NCI-H2107 (cell line): ENCODE measurements at regions not wholly inside any gene's neighbourhood (a gene's known extent, or its start where the extent isn't known, plus 50 kb on each side); places are given as distances from the start of the nearest gene placed in this dataset.
"Not testable (repeated sequence)": the region's sequence is repeated elsewhere in the genome, so short reads cannot be mapped to it uniquely, and the experiment has no call there.

Source experiments
- DNase-seq: peaks from one replicate; lab custom pipeline; 2025; lab: John Stamatoyannopoulos, UW

DNA sequence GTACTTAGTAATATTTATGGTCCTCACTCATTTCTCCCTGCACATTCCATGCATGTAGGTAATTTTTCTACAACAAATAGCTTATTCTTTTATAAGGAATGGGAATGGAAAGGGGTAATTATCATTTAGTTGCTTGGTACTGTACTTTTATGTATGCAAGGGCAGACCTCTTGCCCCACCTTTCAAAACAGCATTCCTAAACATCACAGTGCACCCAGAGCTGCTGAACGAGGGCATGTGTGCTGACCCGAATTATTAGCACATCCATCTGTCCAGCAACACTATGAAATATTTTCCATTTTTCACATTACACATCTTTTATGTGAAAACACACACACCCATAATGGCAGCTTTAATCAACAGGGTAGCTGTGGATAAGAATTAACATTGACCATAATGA is 228.6 kb upstream of the ARRDC3 start:
- no peak for DNase-seq

DNA sequence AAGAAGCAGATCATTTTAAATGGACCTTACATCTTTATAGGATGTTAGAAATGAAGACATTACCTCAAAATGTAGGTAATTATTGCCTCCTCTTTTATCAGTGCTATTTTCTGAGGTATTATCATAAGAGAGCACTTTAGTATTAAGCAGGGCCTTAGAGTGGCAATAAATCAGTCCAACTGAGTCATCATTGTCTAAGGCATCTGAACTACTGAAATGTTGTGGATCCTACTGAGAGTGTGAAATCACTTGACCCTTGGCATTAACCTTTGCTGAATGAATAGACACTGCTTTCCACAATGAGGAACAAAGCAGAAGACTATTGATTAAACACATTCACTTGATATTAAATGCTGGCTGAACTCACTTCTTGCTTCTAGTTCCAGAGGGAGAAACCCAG is 224.6 kb upstream of the ARRDC3 start:
- DNase-seq = no peak

DNA sequence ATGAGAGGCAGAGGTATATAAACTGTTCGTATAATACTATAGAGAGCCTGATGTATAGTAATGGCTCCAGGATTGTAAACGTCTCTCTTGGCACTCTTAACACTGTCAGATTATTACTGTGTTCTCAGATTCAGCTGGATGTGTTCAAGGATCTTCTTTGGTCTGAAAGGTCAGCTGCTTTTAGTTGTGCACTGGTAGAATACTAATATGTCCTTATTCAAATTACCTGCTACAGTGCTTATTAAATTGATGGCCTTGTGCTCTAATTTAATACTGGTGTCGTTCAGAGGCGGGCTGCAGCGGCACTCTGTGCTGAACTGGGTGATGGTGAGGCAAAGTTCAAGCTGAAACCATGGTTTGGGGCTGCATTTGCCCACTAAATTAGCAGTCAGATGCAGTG is 216.7 kb upstream of the ARRDC3 start:
- DNase-seq = no peak

DNA sequence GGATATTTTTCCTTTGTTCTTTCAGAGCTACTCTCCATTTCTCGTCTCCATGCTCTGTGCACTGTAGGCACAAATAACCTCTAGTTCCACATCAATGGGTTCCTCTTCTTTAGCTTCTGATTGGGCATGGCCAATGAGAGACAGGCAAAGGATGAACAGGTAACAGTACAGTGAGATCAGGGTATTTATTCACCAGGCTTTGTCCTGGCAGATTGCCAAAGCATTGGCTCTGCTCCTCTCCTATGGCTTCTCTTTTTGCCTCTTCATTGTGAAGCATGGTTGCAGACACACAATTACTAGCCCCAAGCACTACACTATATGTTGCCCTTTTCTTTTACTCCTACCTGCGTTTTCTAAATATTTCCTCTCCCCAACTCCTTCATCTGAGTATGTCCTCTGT is 215.1 kb upstream of the ARRDC3 start:
- DNase-seq = no peak

DNA sequence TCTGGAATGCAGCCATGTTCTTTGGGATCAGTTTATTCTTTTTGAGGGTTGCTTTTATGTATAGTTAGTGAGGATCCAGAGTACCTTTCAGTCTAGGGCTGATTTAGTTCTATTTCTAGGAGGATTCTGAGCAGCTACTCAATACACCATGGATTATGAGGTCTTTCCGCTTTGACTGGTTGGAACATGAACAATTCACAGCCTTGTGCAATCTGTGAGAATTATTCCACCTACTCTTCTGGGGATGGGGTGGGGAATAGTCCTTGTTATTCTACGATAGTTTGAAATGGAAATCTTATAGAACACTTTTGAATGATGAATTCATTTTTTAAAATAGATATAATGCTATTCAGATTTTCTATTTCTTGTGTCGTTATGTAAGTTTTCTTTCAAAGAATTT is 212.3 kb upstream of the ARRDC3 start:
- no peak for DNase-seq

DNA sequence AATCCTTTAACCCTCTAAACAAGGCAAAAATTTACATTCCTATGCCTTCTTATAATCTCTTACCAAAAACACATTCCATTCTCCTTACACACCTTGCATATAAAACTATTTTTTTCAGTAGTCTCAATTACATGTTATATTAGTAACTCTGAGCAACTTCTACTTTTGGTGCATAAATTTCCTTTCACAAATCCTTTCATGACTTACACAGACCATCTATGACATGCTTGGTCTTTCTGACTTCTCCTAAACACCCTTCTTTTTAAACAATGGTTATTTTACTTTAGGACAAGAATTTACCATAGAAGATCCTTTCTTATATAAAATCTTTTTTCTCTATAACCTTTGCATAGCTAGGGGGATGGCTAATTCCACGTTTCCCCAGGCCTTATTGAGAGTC is 208.0 kb upstream of the ARRDC3 start:
- DNase-seq = no peak

DNA sequence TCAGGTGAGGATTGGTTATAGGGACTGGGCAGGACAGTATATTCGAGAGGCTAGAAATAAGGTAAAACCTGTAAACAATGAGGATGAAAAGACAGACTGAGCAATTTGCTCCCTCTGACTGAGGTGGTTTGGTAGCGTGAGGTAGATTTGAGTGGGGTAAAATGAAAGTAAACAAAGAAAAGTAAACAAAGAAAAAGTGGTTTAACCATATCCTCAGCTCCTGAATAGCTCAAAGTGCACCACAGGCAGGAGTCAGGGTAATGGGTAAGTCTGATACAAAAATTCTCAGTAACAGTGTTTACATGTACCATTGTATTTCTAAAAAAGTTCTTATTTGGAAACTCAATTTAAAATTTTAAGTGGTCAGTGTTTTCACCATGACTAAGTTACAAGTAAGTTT is 203.1 kb upstream of the ARRDC3 start:
- no peak for DNase-seq

DNA sequence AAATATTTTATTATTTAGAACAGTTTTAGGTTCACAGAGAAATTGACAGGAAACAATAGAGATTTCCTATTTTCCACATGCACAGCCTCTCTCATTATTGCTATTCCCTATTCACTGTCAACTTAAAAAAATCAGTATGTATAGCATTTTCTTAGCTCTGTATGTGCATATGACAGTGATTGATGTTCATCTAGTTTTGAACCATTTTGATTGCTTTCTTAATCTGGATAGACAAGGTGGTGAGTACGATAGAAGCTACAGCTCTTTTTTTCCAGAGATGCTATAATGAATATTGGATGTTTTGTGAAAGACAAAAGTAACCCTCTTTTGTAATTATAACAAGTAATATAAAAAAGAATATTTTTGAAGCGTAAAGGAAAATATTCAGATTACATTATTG is 201.2 kb upstream of the ARRDC3 start:
- no peak for DNase-seq

DNA sequence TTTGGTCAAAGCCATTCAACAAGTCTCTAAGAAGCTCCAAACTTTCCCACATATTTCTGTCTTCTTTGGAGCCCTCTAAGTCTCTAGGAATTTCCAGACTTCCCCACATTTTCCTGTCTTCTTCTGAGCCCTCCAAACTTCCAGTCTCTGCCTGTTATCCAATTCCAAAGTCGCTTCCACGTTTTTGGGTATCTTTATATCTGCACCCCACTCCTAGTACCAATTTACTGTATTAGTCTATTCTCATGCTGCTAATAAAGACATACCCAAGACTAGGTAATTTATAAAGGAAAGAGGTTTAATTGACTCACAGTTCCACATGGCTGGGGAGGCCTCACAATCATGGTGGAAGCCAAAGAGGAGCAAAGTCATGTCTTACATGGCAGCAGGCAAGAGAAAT is 182.9 kb upstream of the ARRDC3 start:
- not testable (repeated sequence) for DNase-seq

DNA sequence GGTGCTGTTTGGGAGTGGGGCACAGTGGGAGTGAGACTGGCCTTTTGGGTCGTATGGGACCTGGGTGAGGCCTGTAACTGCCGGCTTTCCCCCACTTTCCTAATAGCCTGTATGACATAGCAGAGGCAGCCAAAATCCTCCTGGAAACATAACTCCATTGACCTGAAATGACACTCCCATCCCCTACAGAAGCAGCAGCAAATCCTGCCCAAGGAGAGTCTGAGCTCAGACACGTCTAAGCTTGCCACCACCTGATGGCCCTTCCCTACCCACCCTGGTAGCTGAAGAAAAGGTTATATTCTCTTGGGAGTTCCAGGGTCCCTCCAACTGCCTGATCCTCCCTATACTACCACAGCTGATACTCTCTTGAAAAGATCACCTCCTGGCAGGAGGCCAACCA is 179.8 kb upstream of the ARRDC3 start:
- DNase-seq = no peak

DNA sequence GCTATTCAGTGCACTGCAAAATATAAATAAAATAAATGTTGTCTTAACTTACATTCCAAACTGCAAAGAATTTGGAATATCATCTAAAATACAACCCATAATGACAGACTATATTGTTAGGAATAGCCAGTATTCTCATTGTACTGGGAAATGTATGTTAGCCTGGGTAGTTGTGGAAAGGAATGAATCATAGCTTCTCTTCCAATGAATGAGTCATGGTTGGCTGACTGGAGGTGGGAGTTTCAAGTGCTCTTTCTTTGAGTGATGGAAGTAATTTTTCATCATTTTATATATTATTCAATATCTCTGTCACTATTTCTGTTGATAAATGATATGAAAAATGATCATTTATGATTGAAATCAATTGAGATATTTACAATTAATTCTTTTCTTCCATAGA is 158.6 kb upstream of the ARRDC3 start:
- DNase-seq = no peak

DNA sequence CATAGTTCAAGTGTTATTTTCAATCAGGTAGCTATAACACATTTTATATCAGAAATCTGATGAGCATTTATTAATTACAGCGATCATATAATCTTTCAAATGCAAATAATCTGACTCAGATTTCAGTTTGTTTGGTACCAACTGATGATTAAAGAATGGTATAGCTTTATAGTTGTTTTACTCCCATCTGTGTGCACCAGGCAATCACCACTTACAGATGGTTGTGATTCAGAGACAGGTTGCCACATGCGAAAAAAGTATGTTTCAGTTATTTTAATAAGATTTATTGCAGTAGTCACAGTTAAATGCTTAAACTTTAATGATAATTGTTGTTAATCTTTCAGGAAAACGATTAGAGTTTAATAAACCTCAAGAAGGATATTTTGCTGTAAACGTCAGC is 155.1 kb upstream of the ARRDC3 start:
- DNase-seq = no peak

DNA sequence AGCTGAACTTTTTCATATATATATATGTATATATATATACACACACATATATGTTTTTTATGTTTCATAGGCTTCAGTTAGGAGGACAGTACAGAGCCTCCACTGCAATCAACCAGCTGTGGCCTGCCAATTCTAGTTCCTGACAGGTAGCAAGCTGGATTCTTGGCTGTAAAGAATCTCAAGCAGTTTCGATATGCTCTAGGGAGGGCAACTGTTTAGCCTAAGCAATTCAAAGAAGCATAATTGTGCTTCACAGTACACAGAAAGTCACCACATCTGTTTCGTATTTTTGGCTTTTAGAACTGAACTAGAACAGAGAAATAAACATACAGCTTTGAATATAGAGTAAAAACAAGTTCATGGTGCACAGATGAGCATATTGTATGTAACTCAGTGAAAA is 152.4 kb upstream of the ARRDC3 start:
- DNase-seq = no peak

DNA sequence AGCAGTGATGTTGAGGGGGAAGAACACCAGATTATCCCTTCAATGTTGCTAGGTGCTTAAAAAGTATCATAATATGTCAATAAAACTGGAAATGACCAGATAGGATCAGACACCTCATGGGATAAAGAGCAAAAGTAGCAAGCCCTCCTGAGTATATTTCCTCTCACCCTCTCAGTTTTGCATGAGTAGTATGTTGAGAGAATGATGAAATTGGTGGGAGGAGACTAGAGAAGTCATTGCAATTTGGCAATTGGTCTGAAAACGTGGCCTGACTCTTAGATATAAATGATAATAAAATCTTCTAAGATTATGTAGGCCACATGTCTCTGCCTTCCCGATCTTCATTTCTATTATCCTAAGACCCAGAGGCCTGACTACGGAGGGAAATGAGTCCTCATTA is 151.2 kb upstream of the ARRDC3 start:
- no peak for DNase-seq

DNA sequence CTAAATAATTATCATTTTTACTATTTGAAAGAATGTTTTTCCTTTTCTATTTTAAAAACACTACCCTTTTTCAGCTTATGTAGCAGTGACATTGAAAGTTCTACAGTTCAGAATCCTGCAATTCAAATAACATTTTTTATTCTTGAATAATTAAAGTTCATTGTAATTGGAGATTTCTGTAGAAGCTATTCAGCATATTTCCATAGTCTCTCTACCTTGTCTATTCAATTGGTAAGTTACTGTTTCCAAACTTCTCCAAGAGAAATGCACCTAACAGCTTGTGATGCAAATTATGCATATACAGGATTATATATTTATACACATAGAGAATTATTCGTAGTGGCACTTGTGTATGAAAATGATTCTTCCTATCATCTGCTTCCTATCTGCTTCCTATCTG is 149.7 kb upstream of the ARRDC3 start:
- DNase-seq = no peak

DNA sequence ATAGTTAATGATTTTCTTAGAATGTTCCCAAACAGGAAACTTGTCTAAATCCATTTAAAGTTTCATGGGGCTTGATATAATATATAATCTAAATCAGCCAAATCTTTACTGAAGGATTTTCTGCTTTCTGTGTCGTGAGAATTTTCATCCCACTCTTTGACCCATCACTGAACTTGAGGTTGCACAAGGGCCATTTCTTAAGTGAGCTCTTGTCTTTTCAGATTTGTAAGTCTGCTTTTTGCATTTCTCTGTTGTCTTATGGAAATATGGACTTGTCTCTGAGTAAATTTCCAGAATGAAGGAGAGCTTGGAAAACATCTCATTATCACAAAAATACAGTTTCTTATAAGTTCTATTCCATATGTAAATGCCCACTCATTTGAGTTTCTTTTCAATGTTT is 149.2 kb upstream of the ARRDC3 start:
- DNase-seq = no peak

DNA sequence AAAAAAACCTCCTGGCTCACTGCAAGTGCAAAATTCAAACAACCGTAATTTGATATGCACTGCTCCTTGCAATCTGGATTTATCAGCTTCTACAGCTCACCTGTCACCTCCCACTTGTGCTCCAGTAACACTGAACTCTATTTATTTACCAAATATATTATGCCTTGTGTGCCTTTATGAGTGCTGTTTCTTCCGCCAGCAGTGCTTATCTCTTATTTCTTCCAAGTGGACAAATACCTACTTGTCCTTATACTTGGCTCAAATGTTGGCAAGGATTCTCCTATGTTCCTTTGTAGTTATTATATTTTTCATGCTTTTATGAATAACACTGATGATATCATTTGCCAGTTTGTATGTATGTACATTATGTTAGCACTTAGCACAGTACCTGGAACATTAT is 145.7 kb upstream of the ARRDC3 start:
- peak; percentile 9 for DNase-seq

DNA sequence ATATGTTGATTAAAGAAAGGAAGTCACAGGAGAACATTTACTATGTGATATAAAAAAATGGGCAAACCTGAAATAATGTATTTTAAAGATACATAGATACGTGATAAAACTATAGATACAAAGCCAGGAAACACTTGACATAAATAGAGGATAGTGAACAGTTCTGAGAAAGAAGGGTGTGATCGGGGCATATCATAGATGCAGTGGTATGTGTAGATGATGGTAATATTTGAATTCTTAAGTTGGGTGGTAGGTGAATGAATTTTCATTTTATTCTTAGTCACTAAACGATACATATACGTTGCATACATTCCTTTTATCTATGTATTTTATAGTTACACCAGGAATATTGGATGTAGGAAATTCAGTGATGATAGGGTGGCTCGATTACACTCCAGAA is 138.7 kb upstream of the ARRDC3 start:
- DNase-seq = no peak

DNA sequence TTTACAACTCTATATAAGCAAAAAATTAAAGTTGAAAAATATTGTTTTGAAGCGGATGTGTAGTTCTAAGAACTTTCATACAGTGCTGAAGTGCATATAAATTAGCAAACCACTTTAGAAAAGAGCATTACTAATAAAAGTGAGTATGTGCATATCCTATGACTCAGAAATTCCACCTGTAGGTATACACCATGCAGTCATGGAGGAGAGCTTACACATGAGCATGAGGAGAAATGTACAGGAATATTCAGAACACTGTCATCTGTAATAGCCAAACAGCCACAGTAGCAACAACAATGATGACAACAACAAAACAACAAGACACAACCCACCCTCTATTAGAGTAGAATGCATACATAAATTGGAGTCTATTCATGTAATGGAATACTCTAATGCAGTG is 138.2 kb upstream of the ARRDC3 start:
- DNase-seq = no peak

DNA sequence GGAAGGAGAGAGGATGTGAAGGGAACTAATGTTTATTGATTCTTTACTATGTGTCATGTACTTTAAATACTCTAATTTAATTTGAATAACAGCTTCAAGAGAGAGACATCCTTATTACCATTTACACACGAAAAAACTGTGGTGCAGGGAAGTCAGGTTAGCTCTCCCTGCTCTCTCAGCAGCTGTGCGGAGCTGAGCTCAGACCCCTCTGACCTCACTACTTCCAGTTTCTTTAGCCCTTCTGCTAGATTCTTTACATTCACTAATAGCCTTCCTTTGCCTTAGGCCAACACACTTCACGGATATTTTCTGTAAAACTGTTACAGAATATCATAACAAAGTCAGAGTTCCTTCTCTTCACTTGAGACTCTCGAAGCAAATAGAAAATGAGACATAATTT is 131.3 kb upstream of the ARRDC3 start:
- no peak for DNase-seq

DNA sequence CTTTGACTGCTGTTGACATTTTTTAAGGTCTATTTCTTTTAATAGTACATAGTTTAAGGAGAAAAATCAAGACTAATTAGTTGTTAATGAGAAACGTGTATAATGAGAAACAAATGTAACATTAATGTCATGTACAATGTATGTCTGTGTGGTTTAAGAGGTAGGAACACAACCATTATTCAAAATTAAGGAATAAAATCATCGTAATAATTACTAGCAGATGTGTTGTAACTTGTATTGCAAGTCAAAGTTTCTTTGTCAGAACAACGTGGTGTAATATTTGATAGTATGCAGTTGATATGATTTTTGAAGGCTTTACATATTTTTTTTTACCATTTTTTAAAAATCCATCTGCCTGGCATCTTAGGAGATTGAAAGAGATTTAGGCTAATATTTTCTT is 120.2 kb upstream of the ARRDC3 start:
- DNase-seq = no peak

DNA sequence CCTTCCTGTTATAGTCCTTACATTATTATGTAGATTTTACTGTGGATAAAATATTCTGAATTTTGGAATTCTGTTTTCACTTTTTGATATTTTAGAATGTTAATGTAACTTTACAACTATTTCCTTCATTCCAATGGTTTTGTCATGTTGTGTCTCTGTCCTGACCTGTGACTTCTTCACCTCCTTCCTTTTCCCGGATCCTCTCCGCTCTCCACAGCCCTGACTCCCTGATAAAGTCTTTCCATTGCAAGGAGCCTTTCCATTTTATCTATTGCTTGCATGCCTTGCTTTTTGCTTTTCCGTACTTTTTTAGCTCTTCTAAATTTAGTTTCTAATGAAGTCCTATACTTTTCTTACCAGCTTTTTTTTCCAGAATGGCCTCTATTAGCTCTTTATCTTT is 117.6 kb upstream of the ARRDC3 start:
- DNase-seq = no peak

DNA sequence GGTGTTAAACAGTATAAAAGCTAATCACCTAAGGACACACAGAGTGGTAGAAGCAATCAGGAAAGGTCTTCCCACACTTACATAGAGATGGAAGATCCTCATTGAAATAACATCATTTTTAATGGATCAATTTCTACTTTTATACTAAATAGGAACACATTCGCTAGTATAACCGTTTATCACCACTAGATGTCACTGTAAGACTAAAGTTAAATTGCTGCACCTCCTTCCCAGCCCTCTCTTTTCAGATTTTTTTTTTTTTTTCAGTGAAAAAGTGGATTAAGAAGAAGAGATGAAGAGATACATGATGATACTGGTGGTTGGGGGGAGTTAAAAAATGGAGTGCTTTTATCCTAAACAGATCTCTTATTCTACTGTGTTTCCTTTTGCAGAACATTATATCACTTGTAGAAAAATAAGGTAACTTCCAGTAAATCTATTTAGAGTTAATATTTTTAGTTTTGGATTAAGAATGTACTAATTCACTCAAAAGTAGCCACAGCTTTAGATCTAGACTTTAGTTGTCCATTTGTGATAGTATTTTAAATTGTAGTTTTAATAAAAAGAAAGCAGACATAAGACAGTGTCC is 116.9 kb upstream of the ARRDC3 start:
- DNase-seq = no peak

DNA sequence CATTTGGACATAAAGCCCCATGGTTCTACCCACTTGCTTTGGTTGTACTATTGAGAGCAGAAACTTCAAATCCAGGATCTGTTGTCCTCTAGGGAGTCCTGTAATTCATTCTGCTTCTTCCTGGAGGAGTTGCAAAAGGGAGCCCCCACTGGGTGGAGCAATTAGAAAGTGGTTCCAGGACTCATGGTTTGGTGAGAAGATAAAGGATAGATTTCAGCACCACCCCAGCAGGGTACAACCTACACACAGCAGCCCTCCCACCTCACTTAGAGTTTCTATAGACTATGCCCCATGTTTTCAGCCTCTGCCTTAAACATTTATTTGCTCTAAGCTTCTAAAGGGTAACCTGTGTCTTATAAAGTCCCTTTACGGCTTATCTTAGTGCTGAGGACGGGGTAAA is 112.6 kb upstream of the ARRDC3 start:
- no peak for DNase-seq

DNA sequence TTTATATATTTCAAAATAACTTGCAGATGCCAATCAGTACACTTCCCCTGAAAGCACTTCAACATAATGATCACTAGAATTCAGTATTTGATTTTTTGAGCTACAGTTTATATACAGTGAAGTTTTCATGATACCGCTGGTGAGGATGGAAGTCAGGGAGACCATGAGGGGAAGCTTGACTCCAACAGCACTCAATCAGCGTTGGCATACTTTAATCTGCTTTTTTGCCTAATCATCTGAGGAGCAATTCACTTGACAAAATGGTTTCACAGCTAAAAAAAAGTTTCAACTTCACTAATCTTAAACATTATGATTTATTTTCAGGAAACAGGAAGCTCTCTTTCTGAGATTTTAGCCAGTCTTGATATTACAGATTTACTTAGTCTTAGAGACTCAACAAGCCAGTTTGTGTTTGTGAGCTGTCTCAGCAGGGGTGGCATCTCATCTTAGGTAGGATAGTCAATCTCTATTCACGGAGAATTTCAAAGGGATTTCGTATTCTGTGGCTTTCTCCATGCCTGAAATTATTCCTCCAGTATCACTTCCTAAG is 111.4 kb upstream of the ARRDC3 start:
- no peak for DNase-seq
